MM.1S (cell line): ENCODE measurements at regions not wholly inside any gene's neighbourhood (a gene's known extent, or its start where the extent isn't known, plus 50 kb on each side); places are given as distances from the start of the nearest gene placed in this dataset.

Source experiments
- CTCF ChIP-seq: fragments of 300-600 bp; sonication (generic); IDR thresholded peaks from 2 replicates; pipeline ENCODE4 v1.5.1; 2016; ENCODE audit warnings: antibody characterized with exemption, low read length, mixed read lengths
- EZH2 ChIP-seq: fragments of 300-600 bp; sonication (generic); optimal IDR thresholded peaks from 2 replicates; pipeline ENCODE3; 2017; ENCODE audit warnings: low read depth, mild to moderate bottlenecking, antibody characterized with exemption, low read length, mixed read lengths
- EZH2phosphoT487 ChIP-seq: fragments of 300-600 bp; sonication (generic); IDR thresholded peaks from 2 replicates; pipeline ENCODE4 v1.6.1; 2018; ENCODE audit warnings: antibody characterized with exemption, low read length

DNA sequence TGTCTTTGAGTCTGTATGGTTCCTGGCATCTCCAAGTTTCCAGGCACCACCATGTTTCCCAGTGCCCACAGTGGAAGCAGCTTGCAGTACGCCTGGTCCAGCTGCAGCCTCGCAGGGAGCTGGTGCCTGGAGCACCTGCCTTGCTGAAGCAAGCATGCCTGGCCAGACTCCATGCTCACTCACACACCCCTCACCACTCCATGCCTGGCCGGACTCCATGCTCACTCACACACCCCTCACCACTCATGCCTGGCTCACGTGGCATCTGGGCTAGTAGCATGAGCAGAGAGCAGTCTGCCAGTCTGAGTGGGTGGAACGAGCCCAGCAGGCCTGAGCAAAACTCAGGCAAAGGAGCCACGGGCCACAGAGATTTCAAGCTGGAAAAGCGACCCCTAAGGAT lies 214.3 kb downstream of the TFAP2C start:
- TF ChIP-seq CTCF (no peak), EZH2phosphoT487 (no peak), EZH2 (no peak)
